Stimulated activated CD4-positive, alpha-beta T cell treated with anti-CD3 and anti-CD28 coated beads, Interleukin-1b, Interleukin-23, amount 100 ng/mL, for 1 hour (primary cell): ENCODE measurements at regions not wholly inside any gene's neighbourhood (a gene's known extent, or its start where the extent isn't known, plus 50 kb on each side); places are given as distances from the start of the nearest gene placed in this dataset.
"Not testable (repeated sequence)": the region's sequence is repeated elsewhere in the genome, so short reads cannot be mapped to it uniquely, and the experiment has no call there.

Experiments
- DNase-seq, 2 donors: peaks; one replicate each; pipeline ENCODE4 v3.0.0-alpha.2; 2020; ENCODE audit warnings: low read depth in 2 of 2

GRCh38 chr12:38159591-38160317, 156.8 kb upstream of the ALG10B start:
- no peak for DNase-seq

DNA sequence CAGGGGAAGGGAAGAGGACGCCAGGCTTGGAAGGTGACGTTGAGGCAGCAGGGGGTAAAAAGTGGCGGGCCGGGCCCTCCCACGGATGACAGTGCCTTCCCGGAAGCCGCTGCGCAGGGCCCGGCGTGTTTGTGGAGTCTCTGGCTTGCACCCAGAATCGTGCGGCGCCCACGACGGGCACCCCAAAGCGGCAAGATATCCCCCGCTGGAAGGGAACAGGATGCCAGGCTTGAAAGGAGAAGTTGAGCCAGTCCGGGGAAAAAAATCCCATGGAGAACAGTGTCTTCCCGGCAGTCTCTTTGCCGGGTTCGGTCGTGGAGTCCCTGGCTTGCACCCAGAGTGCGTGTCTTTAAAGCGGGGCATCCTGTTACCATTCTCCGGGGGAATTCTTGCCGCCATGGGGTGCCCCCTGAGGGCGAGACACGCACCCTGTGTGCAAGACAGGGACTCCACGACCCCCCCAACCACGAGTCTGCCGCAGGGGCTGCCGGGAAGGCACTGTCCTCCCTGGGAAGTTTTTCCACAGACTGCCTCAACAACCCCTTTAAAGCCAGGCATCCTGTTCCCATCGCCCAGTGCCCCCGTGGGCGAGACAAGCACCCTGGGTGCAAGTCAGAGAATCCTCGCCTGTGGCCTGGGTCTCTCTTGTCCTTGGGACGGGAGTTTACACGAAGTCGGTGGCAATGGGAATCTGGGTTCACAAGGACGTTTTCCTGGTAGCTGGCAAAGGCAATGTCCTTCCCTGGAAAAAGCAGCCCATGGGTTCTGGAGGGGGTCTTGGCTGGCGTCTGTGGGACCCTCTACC, 156.1 kb upstream of the ALG10B start:
- no peak for DNase-seq

DNA sequence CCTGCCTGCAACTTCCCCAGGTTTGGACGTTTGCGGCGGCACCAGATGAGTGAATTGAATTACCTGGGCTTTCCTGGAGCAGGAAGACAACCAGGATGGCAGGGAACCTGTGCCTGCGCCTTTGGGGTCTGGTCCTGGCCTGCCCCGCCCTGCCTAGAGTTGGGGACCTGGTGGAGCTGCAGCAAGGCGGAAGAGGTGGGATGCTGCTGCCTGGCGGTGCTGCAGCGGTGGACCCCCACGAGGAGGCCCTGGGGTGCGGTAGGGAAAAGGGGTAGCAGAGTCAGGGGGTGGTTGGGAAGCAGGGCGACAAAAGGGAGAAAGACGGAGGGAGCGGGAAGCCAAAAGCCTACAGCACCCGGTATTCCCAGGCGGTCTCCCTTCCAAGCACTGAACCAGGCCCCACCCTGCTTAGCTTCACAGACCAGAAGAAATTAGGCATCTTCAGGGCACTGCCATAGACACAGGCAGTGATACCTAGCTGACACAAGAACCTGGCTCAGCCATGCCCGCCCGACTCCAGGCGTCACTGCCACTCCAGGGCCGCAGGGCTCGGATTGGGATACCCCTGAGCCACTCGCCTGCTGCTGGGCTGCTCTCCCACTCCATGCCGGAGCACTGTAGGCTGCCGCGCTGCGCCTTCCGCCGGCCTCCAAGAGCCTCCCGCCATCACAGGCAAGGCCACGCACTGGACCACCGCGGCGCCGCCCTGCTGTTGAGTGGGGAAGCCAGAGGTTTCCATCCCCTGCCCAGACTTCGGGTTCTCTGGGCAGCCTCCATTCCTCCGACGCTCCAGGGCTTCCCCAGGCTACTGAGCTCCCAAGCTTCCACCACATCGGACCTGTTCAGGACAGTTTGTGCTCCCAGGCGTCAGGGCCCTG, 155.2 kb upstream of the ALG10B start:
- DNase-seq: no peak

GRCh38 chr12:38162013-38162412, 154.6 kb upstream of the ALG10B start:
- DNase-seq: no peak

- no peak for DNase-seq
Measured at GRCh38 chr12:38162708-38163441, 153.7 kb upstream of the ALG10B start.

GRCh38 chr12:38163442-38163801, 153.2 kb upstream of the ALG10B start:
- no peak for DNase-seq

DNA sequence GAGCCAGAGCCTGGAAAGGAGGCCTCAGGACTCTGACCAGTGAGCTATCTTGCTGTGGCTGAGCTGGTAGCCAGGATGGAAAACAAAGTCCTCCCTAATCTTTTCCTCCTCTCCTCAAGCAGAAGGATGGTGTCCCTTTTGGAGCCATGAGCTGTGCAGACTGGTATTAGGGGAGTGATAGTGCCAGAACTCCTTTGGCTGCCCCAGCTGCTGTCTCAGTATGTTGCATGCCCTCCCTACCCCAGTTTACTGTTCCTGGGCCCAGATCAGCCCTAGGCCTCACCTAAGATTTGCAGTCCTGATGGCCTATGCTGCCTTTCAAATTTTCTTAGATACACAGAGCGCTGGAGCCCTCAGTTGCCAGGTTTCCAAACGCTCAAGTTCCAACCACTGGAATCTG, 150.3 kb upstream of the ALG10B start:
- no peak for DNase-seq

DNA sequence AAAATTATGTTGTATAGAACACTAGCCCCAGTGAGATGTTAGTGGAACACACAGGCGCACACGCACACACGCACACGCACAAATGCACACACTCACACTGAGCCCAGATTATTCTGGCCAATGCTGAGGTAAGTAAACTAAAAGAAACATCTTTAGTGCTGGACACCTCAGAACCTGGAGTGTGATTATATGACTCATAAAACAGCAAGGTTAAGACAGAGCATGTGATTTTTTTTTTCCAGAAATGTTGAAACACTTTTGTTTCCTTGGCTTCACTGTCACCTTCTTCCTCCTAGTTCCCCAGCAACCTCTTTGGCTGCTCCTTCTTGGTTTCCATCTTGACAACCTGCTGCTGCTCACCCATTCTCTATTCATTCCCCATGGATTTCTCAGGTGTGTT, 141.0 kb upstream of the ALG10B start:
- DNase-seq: no peak

DNA sequence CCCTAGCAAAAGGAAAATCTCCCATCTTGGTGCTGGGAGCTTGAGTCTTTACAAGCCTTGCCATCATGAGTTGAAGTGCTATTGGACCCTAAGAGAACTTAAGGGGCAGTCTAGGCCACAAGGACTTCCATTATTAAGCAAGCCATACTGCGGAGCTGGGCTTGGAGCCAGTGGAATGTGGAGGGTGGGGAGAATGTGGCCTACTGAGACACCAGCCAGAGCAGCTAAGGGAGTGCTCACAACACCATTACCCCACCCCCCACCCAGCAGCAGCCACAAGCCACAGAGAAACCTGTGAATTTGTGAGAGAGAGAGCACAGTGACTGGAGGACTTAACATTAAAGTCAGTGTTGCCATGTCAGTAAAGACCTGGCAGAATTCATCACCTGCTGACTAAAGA, 133.0 kb upstream of the ALG10B start:
- DNase-seq: not testable (repeated sequence)

GRCh38 chr12:38197286-38197685, 119.3 kb upstream of the ALG10B start:
- DNase-seq: not testable (repeated sequence)

GRCh38 chr12:38201461-38202276, 114.9 kb upstream of the ALG10B start:
- DNase-seq: no peak

GRCh38 chr12:38204831-38205230, 111.7 kb upstream of the ALG10B start:
- no peak for DNase-seq

DNA sequence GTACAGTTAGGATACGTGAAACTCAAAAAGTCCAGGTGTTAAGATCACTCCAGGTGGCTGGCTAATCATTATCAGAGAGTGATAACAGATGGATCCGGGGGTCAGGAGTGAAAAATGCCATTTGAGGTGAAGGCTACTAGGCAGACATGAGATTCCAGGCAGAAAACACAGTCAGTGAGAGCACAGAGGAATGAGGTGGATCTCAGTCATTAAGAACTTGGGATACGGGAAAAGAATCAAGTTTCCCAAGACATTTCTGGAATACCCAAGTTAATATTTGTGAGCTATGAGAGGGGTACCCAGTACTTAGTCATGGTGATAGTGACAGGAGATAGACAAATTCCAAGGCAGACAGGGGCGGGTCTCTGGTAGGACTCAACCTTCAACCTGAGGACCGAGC, 94.6 kb upstream of the ALG10B start:
- DNase-seq: no peak

GRCh38 chr12:38238328-38238727, 78.2 kb upstream of the ALG10B start:
- not testable (repeated sequence) for DNase-seq

DNA sequence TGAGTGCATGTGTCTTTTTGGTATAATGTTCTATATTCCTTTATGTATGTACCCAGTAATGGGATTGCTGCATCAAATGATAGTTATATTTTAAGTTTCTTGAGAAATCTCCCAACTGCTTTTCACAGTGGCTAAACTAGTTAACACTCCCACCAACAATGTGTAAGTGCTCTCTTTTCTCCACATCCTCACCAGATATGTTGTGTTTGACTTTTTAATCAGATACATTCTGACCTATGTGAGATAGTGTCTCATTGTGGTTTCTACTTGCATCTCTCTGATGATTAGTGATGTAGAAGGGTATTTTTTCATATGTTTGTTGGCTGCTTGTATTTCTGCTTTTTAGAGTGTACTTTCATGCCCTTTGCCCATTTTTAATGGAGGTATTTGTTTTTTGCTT, 62.8 kb upstream of the ALG10B start:
- no peak for DNase-seq

DNA sequence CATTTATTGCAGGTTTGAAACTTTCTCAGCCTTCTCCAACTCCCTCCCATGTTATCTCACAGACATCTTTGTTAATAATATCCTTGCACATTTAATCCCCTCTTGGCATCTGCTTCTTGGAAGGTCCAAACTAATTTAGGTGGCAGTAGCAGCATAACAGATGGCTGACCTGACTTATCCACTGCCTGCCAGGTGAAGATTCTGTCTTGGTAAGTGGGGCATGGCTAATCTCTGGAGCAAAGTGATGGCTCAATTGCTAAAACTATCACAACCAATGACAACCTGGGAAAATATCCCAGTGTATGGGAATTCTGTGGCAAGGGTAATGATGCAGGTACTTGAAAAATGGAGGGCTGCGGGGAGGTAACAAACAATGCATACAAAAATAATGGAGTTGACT, 58.2 kb upstream of the ALG10B start:
- no peak for DNase-seq
